ENCODE measurements at regions not wholly inside any gene's neighbourhood (a gene's known extent, or its start where the extent isn't known, plus 50 kb on each side); places are given as distances from the start of the nearest gene placed in this dataset.

DNA sequence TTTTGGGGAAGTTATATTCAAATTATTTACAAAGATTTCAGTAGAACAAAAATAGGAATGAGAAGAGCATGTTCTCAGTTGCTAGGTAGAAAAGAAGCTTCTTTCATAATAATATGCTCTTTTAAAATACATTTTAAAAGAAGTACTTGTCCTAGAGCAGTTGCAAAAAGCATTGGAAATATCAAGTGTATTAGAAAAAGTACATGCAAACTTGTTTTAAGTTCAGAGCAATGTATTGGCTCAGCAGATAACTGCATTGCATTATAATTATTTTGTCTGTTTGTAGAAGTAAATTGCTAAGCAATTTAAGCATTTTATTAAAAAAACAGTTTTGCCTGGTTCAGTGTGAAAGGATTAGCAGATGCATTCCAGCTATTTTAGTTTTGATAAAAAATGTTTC, 806.4 kb downstream of the USP25 start:
- H3K4me3 ChIP-seq (ENCODE audit: control insufficient read depth in 1 of 7, extremely low read depth in 1 of 7, insufficient read depth in 4 of 7, low read depth in 2 of 7, low read length in 6 of 7), result no peak overlapping the region
- no peak overlapping the region for H3K27ac ChIP-seq (ENCODE audit: insufficient read depth in 1 of 2, low read depth in 1 of 2, low read length in 2 of 2, poor library complexity in 1 of 2, severe bottlenecking in 2 of 2)
- H3K27me3 ChIP-seq (replicated peaks in 2 of 5; ENCODE audit: control insufficient read depth in 4 of 5, insufficient read depth in 5 of 5, low read length in 4 of 5), result no peaks in the 10 kb centered on the region
- ChIA-PET CTCF (no interaction called here), POLR2A (no interaction called here)
- peaks cover 0 to under 1% (median 0%) of the 10 kb centered on the region in 4 experiments for H3K36me3 ChIP-seq (ENCODE audit: control insufficient read depth in 4 of 4, insufficient read depth in 4 of 4, low read length in 3 of 4)
- no peaks in the 10 kb centered on the region for H3K4me1 ChIP-seq (ENCODE audit: control extremely low read depth in 1 of 4, control insufficient read depth in 4 of 4, insufficient read depth in 4 of 4, low read length in 3 of 4)
- H3K9me3 ChIP-seq (ENCODE audit: control extremely low read depth in 1 of 5, control insufficient read depth in 4 of 5, insufficient read depth in 2 of 5, low read depth in 1 of 5, low read length in 4 of 5), result peaks cover 0 to 5% (median 0%) of the 10 kb centered on the region in 5 experiments
- no peak for DNase-seq

DNA sequence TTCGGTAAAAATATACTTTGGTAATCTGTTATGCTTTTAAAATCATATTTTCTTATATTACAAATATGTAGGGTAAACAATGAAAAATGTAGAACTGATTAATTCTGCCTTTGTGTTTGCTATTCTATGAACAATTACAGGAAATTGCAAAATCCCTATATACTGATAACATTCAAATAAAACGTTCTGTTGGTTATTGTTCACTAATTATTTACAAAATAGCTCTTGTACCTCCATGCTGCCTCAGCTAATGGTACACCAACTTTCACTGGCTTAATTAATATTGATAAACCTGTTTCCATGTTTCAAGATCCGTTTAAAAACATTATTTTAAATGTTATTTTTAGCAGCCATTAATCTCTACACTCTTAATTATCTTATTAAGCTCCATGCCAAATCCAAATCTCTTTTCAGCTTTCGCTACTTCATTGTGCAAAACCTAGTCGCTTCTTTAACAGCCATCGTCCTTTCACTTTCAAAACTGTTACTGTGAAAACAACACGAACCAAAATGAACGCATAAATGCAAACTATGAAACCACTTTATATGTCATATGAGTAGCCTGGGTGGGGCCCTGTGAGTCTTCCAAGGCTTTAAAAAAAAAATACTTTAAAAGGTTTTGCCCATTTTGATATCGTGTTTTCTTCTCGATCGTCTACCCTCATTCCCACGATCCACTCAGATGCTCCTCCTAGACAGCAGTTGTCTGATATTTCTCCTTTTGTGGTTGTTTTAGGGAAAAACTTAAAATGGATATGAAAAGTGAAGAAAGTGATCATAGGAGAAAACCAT, 807.1 kb downstream of the USP25 start:
- ChIA-PET POLR2A (no interaction called here), CTCF (no interaction called here)
- Histone ChIP-seq H3K36me3 (ENCODE audit: control insufficient read depth in 4 of 4, insufficient read depth in 4 of 4, low read length in 3 of 4) (peaks cover 0 to 2% (median 0%) of the 10 kb centered on the region in 4 experiments), H3K27me3 (replicated peaks in 2 of 5; ENCODE audit: control insufficient read depth in 4 of 5, insufficient read depth in 5 of 5, low read length in 4 of 5) (no peaks in the 10 kb centered on the region), H3K4me1 (ENCODE audit: control extremely low read depth in 1 of 4, control insufficient read depth in 4 of 4, insufficient read depth in 4 of 4, low read length in 3 of 4) (no peaks in the 10 kb centered on the region), H3K9me3 (ENCODE audit: control extremely low read depth in 1 of 5, control insufficient read depth in 4 of 5, insufficient read depth in 2 of 5, low read depth in 1 of 5, low read length in 4 of 5) (no peaks in the 10 kb centered on the region), H3K27ac (ENCODE audit: insufficient read depth in 1 of 2, low read depth in 1 of 2, low read length in 2 of 2, poor library complexity in 1 of 2, severe bottlenecking in 2 of 2) (no peak overlapping the region), H3K4me3 (ENCODE audit: control insufficient read depth in 1 of 7, extremely low read depth in 1 of 7, insufficient read depth in 4 of 7, low read depth in 2 of 7, low read length in 6 of 7) (no peak overlapping the region)
- 97% methylated on average over 4 of the region's 12 CpGs for WGBS (ENCODE audit: insufficient coverage)
- no peak for DNase-seq

- peaks cover 0 to 2% (median 0%) of the 10 kb centered on the region in 4 experiments for H3K36me3 ChIP-seq (ENCODE audit: control insufficient read depth in 4 of 4, insufficient read depth in 4 of 4, low read length in 3 of 4)
- CTCF ChIA-PET, result no interaction called here
- no CpG with 5 or more reads among the region's 2 CpGs for WGBS (ENCODE audit: insufficient coverage)
- no peaks in the 10 kb centered on the region for H3K9me3 ChIP-seq (ENCODE audit: control extremely low read depth in 1 of 5, control insufficient read depth in 4 of 5, insufficient read depth in 2 of 5, low read depth in 1 of 5, low read length in 4 of 5)
- no peak for DNase-seq
- H3K27me3 ChIP-seq (replicated peaks in 2 of 5; ENCODE audit: control insufficient read depth in 4 of 5, insufficient read depth in 5 of 5, low read length in 4 of 5), result no peaks in the 10 kb centered on the region
- H3K4me1 ChIP-seq (ENCODE audit: control extremely low read depth in 1 of 4, control insufficient read depth in 4 of 4, insufficient read depth in 4 of 4, low read length in 3 of 4), result no peaks in the 10 kb centered on the region
- no peak overlapping the region for H3K4me3 ChIP-seq (ENCODE audit: control insufficient read depth in 1 of 7, extremely low read depth in 1 of 7, insufficient read depth in 4 of 7, low read depth in 2 of 7, low read length in 6 of 7)
- H3K27ac ChIP-seq (ENCODE audit: insufficient read depth in 1 of 2, low read depth in 1 of 2, low read length in 2 of 2, poor library complexity in 1 of 2, severe bottlenecking in 2 of 2), result no peak overlapping the region
- POLR2A ChIA-PET, result no interaction called here
These were observed 807.7 kb downstream of the USP25 start for GRCh38 chr21:16537501-16537900.

DNA sequence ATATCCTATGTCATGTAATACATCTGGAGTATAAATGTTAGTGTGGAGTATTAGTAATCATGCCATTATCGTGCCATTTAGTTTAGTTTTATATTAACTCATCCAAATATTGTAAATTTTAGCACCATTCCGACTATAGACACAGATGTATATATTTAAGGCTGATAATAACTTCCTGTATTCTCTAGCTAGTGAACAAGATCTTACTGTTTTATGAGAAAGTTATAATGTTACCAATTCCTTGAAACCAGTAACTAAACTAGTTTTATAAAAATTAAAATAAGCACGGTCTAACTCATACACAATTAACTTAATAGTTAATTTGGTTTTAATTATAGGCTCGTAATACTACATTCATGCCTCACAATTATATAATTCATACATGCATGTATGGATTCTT, 808.6 kb downstream of the USP25 start:
- CTCF ChIA-PET, result no interaction called here
- H3K27me3 ChIP-seq (replicated peaks in 2 of 5; ENCODE audit: control insufficient read depth in 4 of 5, insufficient read depth in 5 of 5, low read length in 4 of 5), result no peaks in the 10 kb centered on the region
- WGBS (ENCODE audit: insufficient coverage), result no CpG with 5 or more reads among the region's 4 CpGs
- POLR2A ChIA-PET, result no interaction called here
- H3K36me3 ChIP-seq (ENCODE audit: control insufficient read depth in 4 of 4, insufficient read depth in 4 of 4, low read length in 3 of 4), result peaks cover 0 to 2% (median 0%) of the 10 kb centered on the region in 4 experiments
- no peaks in the 10 kb centered on the region for H3K9me3 ChIP-seq (ENCODE audit: control extremely low read depth in 1 of 5, control insufficient read depth in 4 of 5, insufficient read depth in 2 of 5, low read depth in 1 of 5, low read length in 4 of 5)
- H3K27ac ChIP-seq (ENCODE audit: insufficient read depth in 1 of 2, low read depth in 1 of 2, low read length in 2 of 2, poor library complexity in 1 of 2, severe bottlenecking in 2 of 2), result no peak overlapping the region
- H3K4me1 ChIP-seq (ENCODE audit: control extremely low read depth in 1 of 4, control insufficient read depth in 4 of 4, insufficient read depth in 4 of 4, low read length in 3 of 4), result no peaks in the 10 kb centered on the region
- no peak for DNase-seq
- no peak overlapping the region for H3K4me3 ChIP-seq (ENCODE audit: control insufficient read depth in 1 of 7, extremely low read depth in 1 of 7, insufficient read depth in 4 of 7, low read depth in 2 of 7, low read length in 6 of 7)

- DNase-seq, result no peak
- ChIA-PET CTCF (no interaction called here), POLR2A (no interaction called here)
- Histone ChIP-seq H3K27ac (ENCODE audit: insufficient read depth in 1 of 2, low read depth in 1 of 2, low read length in 2 of 2, poor library complexity in 1 of 2, severe bottlenecking in 2 of 2) (no peak overlapping the region), H3K36me3 (ENCODE audit: control insufficient read depth in 4 of 4, insufficient read depth in 4 of 4, low read length in 3 of 4) (peaks cover 0 to 2% (median 0%) of the 10 kb centered on the region in 4 experiments), H3K4me3 (ENCODE audit: control insufficient read depth in 1 of 7, extremely low read depth in 1 of 7, insufficient read depth in 4 of 7, low read depth in 2 of 7, low read length in 6 of 7) (no peak overlapping the region), H3K27me3 (replicated peaks in 2 of 5; ENCODE audit: control insufficient read depth in 4 of 5, insufficient read depth in 5 of 5, low read length in 4 of 5) (no peaks in the 10 kb centered on the region), H3K9me3 (ENCODE audit: control extremely low read depth in 1 of 5, control insufficient read depth in 4 of 5, insufficient read depth in 2 of 5, low read depth in 1 of 5, low read length in 4 of 5) (no peaks in the 10 kb centered on the region), H3K4me1 (ENCODE audit: control extremely low read depth in 1 of 4, control insufficient read depth in 4 of 4, insufficient read depth in 4 of 4, low read length in 3 of 4) (no peaks in the 10 kb centered on the region)
- WGBS (ENCODE audit: insufficient coverage), result 100% methylated on average over 2 of the region's 7 CpGs
These were observed 809.2 kb downstream of the USP25 start for GRCh38 chr21:16538936-16539440.

GRCh38 chr21:16540966-16541727, 811.4 kb downstream of the USP25 start:
- POLR2A ChIA-PET, result no interaction called here
- CTCF ChIA-PET, result no interaction called here
- Histone ChIP-seq H3K27me3 (replicated peaks in 2 of 5; ENCODE audit: control insufficient read depth in 4 of 5, insufficient read depth in 5 of 5, low read length in 4 of 5) (no peaks in the 10 kb centered on the region), H3K4me3 (ENCODE audit: control insufficient read depth in 1 of 7, extremely low read depth in 1 of 7, insufficient read depth in 4 of 7, low read depth in 2 of 7, low read length in 6 of 7) (no peak overlapping the region), H3K27ac (ENCODE audit: insufficient read depth in 1 of 2, low read depth in 1 of 2, low read length in 2 of 2, poor library complexity in 1 of 2, severe bottlenecking in 2 of 2) (no peak overlapping the region), H3K9me3 (ENCODE audit: control extremely low read depth in 1 of 5, control insufficient read depth in 4 of 5, insufficient read depth in 2 of 5, low read depth in 1 of 5, low read length in 4 of 5) (peaks cover 0 to 1% (median 0%) of the 10 kb centered on the region in 5 experiments), H3K36me3 (ENCODE audit: control insufficient read depth in 4 of 4, insufficient read depth in 4 of 4, low read length in 3 of 4) (peaks cover 0 to 2% (median 0%) of the 10 kb centered on the region in 4 experiments), H3K4me1 (ENCODE audit: control extremely low read depth in 1 of 4, control insufficient read depth in 4 of 4, insufficient read depth in 4 of 4, low read length in 3 of 4) (no peaks in the 10 kb centered on the region)
- no peak for DNase-seq
- WGBS (ENCODE audit: insufficient coverage), result 100% methylated on average over 1 of the region's 3 CpGs

- no CpG with 5 or more reads among the region's 4 CpGs for WGBS (ENCODE audit: insufficient coverage)
- CTCF ChIA-PET, result no interaction called here
- Histone ChIP-seq H3K36me3 (ENCODE audit: control insufficient read depth in 4 of 4, insufficient read depth in 4 of 4, low read length in 3 of 4) (no peaks in the 10 kb centered on the region), H3K27me3 (replicated peaks in 2 of 5; ENCODE audit: control insufficient read depth in 4 of 5, insufficient read depth in 5 of 5, low read length in 4 of 5) (no peaks in the 10 kb centered on the region), H3K9me3 (ENCODE audit: control extremely low read depth in 1 of 5, control insufficient read depth in 4 of 5, insufficient read depth in 2 of 5, low read depth in 1 of 5, low read length in 4 of 5) (no peaks in the 10 kb centered on the region), H3K27ac (ENCODE audit: insufficient read depth in 1 of 2, low read depth in 1 of 2, low read length in 2 of 2, poor library complexity in 1 of 2, severe bottlenecking in 2 of 2) (no peak overlapping the region), H3K4me3 (ENCODE audit: control insufficient read depth in 1 of 7, extremely low read depth in 1 of 7, insufficient read depth in 4 of 7, low read depth in 2 of 7, low read length in 6 of 7) (no peak overlapping the region), H3K4me1 (ENCODE audit: control extremely low read depth in 1 of 4, control insufficient read depth in 4 of 4, insufficient read depth in 4 of 4, low read length in 3 of 4) (no peaks in the 10 kb centered on the region)
- no peak for DNase-seq
- POLR2A ChIA-PET, result no interaction called here
These were observed 820.3 kb downstream of the USP25 start for GRCh38 chr21:16550118-16550517.
